WTC11 (cell line): ENCODE measurements at regions not wholly inside any gene's neighbourhood (a gene's known extent, or its start where the extent isn't known, plus 50 kb on each side); places are given as distances from the start of the nearest gene placed in this dataset.

Source experiments
- ATAC-seq: fragments of 200-7000 bp; cut with Tn5 transposase; 2 replicates; pipeline ENCODE4 v1.10.0; 2021; ENCODE audit warnings: mild to moderate bottlenecking, moderate library complexity
- CTCF ChIA-PET: fragments of 300-600 bp; sonication (Branson Sonifier 250); formaldehyde crosslinking; loops from one replicate; lab custom pipeline; 2021; ENCODE audit warnings: antibody characterized with exemption; lab: Charles Lee
- POLR2A ChIA-PET: fragments of 350-600 bp; sonication (Branson Sonifier 250); formaldehyde crosslinking; loops from one replicate; lab custom pipeline; 2021; ENCODE audit warnings: antibody characterized with exemption; lab: Charles Lee
- DNase-seq: peaks from one replicate; pipeline ENCODE4 v3.0.0; 2021; ENCODE audit warnings: low spot score
- H3K27ac Mint-ChIP-seq: 2 replicates; pipeline ENCODE4 v1.8.0; 2021; ENCODE audit warnings: mixed read lengths
- H3K27me3 Mint-ChIP-seq: 2 replicates; pipeline ENCODE4 v1.8.0; 2021; ENCODE audit warnings: low read depth, mild to moderate bottlenecking, moderate library complexity, mixed read lengths
- H3K36me3 Mint-ChIP-seq: 2 replicates; pipeline ENCODE4 v1.8.0; 2021; ENCODE audit warnings: mixed read lengths
- H3K4me1 Mint-ChIP-seq: 2 replicates; pipeline ENCODE4 v1.8.0; 2022; ENCODE audit warnings: mixed read lengths
- H3K4me3 Mint-ChIP-seq: 2 replicates; pipeline ENCODE4 v1.8.0; 2021; ENCODE audit warnings: mild to moderate bottlenecking, moderate library complexity, mixed read lengths
- H3K9me3 Mint-ChIP-seq: 2 replicates; pipeline ENCODE4 v1.8.0; 2021; ENCODE audit warnings: mixed read lengths
- ELF4 ChIP-seq: sonication (generic); formaldehyde crosslinking; IDR thresholded peaks from 2 replicates; pipeline ENCODE4 v1.8.1; 2022; ENCODE audit warnings: low read depth, mild to moderate bottlenecking, moderate library complexity, missing genetic modification reagents
- ESRRA ChIP-seq: sonication (generic); formaldehyde crosslinking; IDR thresholded peaks from 2 replicates; pipeline ENCODE4 v1.8.1; 2022; ENCODE audit warnings: mild to moderate bottlenecking, missing genetic modification reagents, borderline replicate concordance
- FOXK1 ChIP-seq: sonication (generic); formaldehyde crosslinking; IDR thresholded peaks from 2 replicates; pipeline ENCODE4 v1.8.0; 2022; ENCODE audit warnings: mild to moderate bottlenecking, moderate library complexity, missing genetic modification reagents
- GTF2I ChIP-seq: fragments of 250-450 bp; sonication (Bioruptor Pico); conservative IDR thresholded peaks from 2 replicates; pipeline ENCODE4 v1.4.0; 2021; ENCODE audit warnings: mild to moderate bottlenecking
- MXD4 ChIP-seq: fragments of 250-450 bp; sonication (Bioruptor Pico); IDR thresholded peaks from 2 replicates; pipeline ENCODE4 v1.8.0; 2021; ENCODE audit warnings: mild to moderate bottlenecking, moderate library complexity, borderline replicate concordance
- NR2C2 ChIP-seq: sonication (generic); formaldehyde crosslinking; IDR thresholded peaks from 2 replicates; pipeline ENCODE4 v1.8.0; 2022; ENCODE audit warnings: mild to moderate bottlenecking, missing genetic modification reagents
- OVOL2 ChIP-seq: fragments of 250-450 bp; sonication (Bioruptor Pico); IDR thresholded peaks from 2 replicates; pipeline ENCODE4 v1.9.0; 2021; ENCODE audit warnings: mild to moderate bottlenecking, borderline replicate concordance
- SOX15 ChIP-seq: fragments of 250-450 bp; sonication (Bioruptor Pico); IDR thresholded peaks from 2 replicates; pipeline ENCODE4 v1.9.0; 2021; ENCODE audit warnings: mild to moderate bottlenecking
- TEAD4 ChIP-seq: sonication (generic); formaldehyde crosslinking; IDR thresholded peaks from 2 replicates; pipeline ENCODE4 v1.8.0; 2022; ENCODE audit warnings: mild to moderate bottlenecking, missing genetic modification reagents
- ZNF138 ChIP-seq: sonication (generic); formaldehyde crosslinking; conservative IDR thresholded peaks from 2 replicates; pipeline ENCODE4 v1.8.1; 2022; ENCODE audit warnings: mild to moderate bottlenecking, moderate library complexity, missing genetic modification reagents
- ZNF232 ChIP-seq: sonication (generic); formaldehyde crosslinking; IDR thresholded peaks from 2 replicates; pipeline ENCODE4 v1.8.0; 2022; ENCODE audit warnings: mild to moderate bottlenecking, missing genetic modification reagents
- ZNF396 ChIP-seq: fragments of 250-450 bp; sonication (Bioruptor Pico); IDR thresholded peaks from 2 replicates; pipeline ENCODE4 v1.8.0; 2021; ENCODE audit warnings: mild to moderate bottlenecking, moderate library complexity, borderline replicate concordance
- ZNF423 ChIP-seq: fragments of 250-450 bp; sonication (Bioruptor Pico); IDR thresholded peaks from 2 replicates; pipeline ENCODE4 v2.1.2; 2022; ENCODE audit warnings: mild to moderate bottlenecking, moderate library complexity
- TF ChIP-seq, protein P1 (sequence below): sonication (generic); formaldehyde crosslinking; conservative IDR thresholded peaks from 2 replicates; pipeline ENCODE4 v1.8.1; 2023; ENCODE audit warnings: mild to moderate bottlenecking, low read depth, missing genetic modification reagents, moderate library complexity
- TF ChIP-seq, protein P2 (sequence below): sonication (generic); formaldehyde crosslinking; IDR thresholded peaks from 2 replicates; pipeline ENCODE4 v1.8.1; 2023; ENCODE audit warnings: mild to moderate bottlenecking, missing genetic modification reagents, moderate library complexity
- TF ChIP-seq, protein P3 (sequence below): sonication (generic); formaldehyde crosslinking; IDR thresholded peaks from 2 replicates; pipeline ENCODE4 v1.8.1; 2023; ENCODE audit warnings: mild to moderate bottlenecking, missing genetic modification reagents, moderate library complexity
- TF ChIP-seq, protein P4 (sequence below): fragments of 250-450 bp; sonication (Bioruptor Pico); IDR thresholded peaks from 2 replicates; pipeline ENCODE4 v1.9.0; 2021; ENCODE audit warnings: mild to moderate bottlenecking, borderline replicate concordance
- TF ChIP-seq, protein P5 (sequence below): sonication (generic); formaldehyde crosslinking; IDR thresholded peaks from 2 replicates; pipeline ENCODE4 v1.8.0; 2023; ENCODE audit warnings: missing genetic modification reagents, mild to moderate bottlenecking, borderline replicate concordance
- TF ChIP-seq, protein P6 (sequence below): sonication (generic); formaldehyde crosslinking; IDR thresholded peaks from 2 replicates; pipeline ENCODE4 v1.8.1; 2022; ENCODE audit warnings: low read depth, missing genetic modification reagents, borderline replicate concordance

DNA sequence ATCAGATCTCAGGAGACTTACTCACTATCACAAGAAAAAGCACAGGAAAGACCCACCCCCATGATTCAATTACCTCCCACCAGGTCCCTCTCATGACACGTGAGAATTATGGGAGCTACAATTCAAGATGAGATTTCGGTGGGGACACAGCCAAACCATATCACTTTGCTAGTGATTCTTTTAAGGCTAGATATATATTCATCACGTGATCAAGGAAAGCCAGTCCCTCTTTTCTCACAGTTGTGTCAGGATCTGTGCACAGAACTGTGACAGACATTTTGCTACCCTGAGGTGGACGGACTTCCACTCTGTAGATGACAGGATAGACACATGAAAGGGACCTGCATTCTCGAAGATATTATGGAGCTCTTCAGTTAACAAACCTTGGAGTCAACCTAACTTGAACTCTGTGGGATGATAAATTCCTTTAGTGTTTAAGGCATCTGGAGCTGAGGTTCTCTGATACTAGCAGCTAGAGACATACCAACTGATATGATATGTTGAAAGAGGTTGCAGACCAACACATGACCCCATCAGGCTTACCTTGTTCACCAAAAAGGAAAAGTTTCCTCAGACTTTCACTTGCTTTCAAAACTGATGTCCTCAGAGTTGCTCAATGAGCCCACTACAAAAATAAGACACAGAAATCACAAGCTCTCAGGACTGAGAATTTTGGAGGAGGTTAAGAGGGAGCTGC, 66.3 kb upstream of the SCG2 start:
- ChIA-PET POLR2A (no interaction called here), CTCF (no interaction called here)
- no peaks in the 10 kb centered on the region for H3K36me3 Mint-ChIP-seq
- no peak overlapping the region for H3K4me3 Mint-ChIP-seq
- H3K27me3 Mint-ChIP-seq = peaks cover 4% of the 10 kb centered on the region; the same call in 1 of the 2 replicates
- 0 out of 2 replicates have a peak, but pooled peaks cover 3% of the 10 kb centered on the region for H3K9me3 Mint-ChIP-seq
- peaks cover 9% of the 10 kb centered on the region for H3K4me1 Mint-ChIP-seq
- no peak for TF ChIP-seq ZNF396 (CRISPR knock-in tag)
- no peak for TF ChIP-seq MXD4 (CRISPR knock-in tag)
- no peak for TF ChIP-seq TEAD4 (CRISPR knock-in tag)
- no peak for TF ChIP-seq GTF2I (CRISPR knock-in tag)
- TF ChIP-seq, protein P1, sequence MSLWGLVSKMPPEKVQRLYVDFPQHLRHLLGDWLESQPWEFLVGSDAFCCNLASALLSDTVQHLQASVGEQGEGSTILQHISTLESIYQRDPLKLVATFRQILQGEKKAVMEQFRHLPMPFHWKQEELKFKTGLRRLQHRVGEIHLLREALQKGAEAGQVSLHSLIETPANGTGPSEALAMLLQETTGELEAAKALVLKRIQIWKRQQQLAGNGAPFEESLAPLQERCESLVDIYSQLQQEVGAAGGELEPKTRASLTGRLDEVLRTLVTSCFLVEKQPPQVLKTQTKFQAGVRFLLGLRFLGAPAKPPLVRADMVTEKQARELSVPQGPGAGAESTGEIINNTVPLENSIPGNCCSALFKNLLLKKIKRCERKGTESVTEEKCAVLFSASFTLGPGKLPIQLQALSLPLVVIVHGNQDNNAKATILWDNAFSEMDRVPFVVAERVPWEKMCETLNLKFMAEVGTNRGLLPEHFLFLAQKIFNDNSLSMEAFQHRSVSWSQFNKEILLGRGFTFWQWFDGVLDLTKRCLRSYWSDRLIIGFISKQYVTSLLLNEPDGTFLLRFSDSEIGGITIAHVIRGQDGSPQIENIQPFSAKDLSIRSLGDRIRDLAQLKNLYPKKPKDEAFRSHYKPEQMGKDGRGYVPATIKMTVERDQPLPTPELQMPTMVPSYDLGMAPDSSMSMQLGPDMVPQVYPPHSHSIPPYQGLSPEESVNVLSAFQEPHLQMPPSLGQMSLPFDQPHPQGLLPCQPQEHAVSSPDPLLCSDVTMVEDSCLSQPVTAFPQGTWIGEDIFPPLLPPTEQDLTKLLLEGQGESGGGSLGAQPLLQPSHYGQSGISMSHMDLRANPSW = no peak
- no peak for TF ChIP-seq NR2C2 (CRISPR knock-in tag)
- TF ChIP-seq OVOL2 = no peak
- no peak for TF ChIP-seq ZNF423 (CRISPR knock-in tag)
- TF ChIP-seq, protein P2, sequence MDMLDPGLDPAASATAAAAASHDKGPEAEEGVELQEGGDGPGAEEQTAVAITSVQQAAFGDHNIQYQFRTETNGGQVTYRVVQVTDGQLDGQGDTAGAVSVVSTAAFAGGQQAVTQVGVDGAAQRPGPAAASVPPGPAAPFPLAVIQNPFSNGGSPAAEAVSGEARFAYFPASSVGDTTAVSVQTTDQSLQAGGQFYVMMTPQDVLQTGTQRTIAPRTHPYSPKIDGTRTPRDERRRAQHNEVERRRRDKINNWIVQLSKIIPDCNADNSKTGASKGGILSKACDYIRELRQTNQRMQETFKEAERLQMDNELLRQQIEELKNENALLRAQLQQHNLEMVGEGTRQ (CRISPR knock-in tag) = no peak
- TF ChIP-seq, protein P3, sequence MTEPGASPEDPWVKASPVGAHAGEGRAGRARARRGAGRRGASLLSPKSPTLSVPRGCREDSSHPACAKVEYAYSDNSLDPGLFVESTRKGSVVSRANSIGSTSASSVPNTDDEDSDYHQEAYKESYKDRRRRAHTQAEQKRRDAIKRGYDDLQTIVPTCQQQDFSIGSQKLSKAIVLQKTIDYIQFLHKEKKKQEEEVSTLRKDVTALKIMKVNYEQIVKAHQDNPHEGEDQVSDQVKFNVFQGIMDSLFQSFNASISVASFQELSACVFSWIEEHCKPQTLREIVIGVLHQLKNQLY (CRISPR knock-in tag) = no peak
- TF ChIP-seq, protein P4, sequence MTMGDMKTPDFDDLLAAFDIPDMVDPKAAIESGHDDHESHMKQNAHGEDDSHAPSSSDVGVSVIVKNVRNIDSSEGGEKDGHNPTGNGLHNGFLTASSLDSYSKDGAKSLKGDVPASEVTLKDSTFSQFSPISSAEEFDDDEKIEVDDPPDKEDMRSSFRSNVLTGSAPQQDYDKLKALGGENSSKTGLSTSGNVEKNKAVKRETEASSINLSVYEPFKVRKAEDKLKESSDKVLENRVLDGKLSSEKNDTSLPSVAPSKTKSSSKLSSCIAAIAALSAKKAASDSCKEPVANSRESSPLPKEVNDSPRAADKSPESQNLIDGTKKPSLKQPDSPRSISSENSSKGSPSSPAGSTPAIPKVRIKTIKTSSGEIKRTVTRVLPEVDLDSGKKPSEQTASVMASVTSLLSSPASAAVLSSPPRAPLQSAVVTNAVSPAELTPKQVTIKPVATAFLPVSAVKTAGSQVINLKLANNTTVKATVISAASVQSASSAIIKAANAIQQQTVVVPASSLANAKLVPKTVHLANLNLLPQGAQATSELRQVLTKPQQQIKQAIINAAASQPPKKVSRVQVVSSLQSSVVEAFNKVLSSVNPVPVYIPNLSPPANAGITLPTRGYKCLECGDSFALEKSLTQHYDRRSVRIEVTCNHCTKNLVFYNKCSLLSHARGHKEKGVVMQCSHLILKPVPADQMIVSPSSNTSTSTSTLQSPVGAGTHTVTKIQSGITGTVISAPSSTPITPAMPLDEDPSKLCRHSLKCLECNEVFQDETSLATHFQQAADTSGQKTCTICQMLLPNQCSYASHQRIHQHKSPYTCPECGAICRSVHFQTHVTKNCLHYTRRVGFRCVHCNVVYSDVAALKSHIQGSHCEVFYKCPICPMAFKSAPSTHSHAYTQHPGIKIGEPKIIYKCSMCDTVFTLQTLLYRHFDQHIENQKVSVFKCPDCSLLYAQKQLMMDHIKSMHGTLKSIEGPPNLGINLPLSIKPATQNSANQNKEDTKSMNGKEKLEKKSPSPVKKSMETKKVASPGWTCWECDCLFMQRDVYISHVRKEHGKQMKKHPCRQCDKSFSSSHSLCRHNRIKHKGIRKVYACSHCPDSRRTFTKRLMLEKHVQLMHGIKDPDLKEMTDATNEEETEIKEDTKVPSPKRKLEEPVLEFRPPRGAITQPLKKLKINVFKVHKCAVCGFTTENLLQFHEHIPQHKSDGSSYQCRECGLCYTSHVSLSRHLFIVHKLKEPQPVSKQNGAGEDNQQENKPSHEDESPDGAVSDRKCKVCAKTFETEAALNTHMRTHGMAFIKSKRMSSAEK (CRISPR knock-in tag) = no peak
- TF ChIP-seq, all 79 proteins: peak for 0
- ATAC-seq (no peak), DNase-seq (no peak)
- no peak overlapping the region for H3K27ac Mint-ChIP-seq

DNA sequence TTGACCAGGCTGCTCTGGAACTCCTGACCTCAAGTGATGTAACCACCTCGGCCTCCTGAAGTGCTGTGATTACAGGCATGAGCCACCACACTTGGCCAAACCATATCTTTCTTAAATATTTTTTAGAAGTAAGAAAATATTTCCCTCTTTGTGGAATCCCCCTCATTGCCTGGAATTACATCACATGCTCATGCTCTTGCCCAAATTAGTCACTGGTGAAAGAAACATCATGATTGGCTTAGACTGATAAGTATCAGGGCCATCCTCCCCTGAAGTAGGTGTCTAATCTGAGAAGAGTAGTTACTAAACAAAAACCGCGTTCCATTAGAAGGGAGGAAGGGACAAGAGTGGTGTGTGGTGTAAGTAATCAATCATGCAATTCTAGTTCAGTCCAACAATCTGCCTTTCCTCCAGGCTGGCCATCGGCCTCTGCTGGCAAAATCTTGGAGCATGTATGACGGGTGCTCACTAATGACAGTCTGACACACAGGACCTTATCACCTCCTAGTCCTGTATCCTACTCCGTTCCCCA, 52.3 kb upstream of the SCG2 start:
- POLR2A ChIA-PET = no interaction called here
- CTCF ChIA-PET = no interaction called here
- Mint-ChIP-seq H3K4me1 (peaks cover 3% of the 10 kb centered on the region; the same call in 1 of the 2 replicates), H3K4me3 (no peak overlapping the region), H3K27me3 (no peaks in the 10 kb centered on the region), H3K36me3 (peaks cover 7% of the 10 kb centered on the region), H3K27ac (no peak overlapping the region), H3K9me3 (peaks cover 16% of the 10 kb centered on the region)
- no peak for ATAC-seq
- DNase-seq = no peak
- TF ChIP-seq ZNF396 (CRISPR knock-in tag) = no peak
- TF ChIP-seq FOXK1 (CRISPR knock-in tag) = no peak
- TF ChIP-seq SOX15 (CRISPR knock-in tag) = no peak
- TF ChIP-seq ELF4 (CRISPR knock-in tag) = no peak
- TF ChIP-seq, protein P5, sequence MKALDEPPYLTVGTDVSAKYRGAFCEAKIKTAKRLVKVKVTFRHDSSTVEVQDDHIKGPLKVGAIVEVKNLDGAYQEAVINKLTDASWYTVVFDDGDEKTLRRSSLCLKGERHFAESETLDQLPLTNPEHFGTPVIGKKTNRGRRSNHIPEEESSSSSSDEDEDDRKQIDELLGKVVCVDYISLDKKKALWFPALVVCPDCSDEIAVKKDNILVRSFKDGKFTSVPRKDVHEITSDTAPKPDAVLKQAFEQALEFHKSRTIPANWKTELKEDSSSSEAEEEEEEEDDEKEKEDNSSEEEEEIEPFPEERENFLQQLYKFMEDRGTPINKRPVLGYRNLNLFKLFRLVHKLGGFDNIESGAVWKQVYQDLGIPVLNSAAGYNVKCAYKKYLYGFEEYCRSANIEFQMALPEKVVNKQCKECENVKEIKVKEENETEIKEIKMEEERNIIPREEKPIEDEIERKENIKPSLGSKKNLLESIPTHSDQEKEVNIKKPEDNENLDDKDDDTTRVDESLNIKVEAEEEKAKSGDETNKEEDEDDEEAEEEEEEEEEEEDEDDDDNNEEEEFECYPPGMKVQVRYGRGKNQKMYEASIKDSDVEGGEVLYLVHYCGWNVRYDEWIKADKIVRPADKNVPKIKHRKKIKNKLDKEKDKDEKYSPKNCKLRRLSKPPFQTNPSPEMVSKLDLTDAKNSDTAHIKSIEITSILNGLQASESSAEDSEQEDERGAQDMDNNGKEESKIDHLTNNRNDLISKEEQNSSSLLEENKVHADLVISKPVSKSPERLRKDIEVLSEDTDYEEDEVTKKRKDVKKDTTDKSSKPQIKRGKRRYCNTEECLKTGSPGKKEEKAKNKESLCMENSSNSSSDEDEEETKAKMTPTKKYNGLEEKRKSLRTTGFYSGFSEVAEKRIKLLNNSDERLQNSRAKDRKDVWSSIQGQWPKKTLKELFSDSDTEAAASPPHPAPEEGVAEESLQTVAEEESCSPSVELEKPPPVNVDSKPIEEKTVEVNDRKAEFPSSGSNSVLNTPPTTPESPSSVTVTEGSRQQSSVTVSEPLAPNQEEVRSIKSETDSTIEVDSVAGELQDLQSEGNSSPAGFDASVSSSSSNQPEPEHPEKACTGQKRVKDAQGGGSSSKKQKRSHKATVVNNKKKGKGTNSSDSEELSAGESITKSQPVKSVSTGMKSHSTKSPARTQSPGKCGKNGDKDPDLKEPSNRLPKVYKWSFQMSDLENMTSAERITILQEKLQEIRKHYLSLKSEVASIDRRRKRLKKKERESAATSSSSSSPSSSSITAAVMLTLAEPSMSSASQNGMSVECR (CRISPR knock-in tag) = no peak
- TF ChIP-seq ZNF232 (CRISPR knock-in tag) = no peak
- TF ChIP-seq, protein P6, sequence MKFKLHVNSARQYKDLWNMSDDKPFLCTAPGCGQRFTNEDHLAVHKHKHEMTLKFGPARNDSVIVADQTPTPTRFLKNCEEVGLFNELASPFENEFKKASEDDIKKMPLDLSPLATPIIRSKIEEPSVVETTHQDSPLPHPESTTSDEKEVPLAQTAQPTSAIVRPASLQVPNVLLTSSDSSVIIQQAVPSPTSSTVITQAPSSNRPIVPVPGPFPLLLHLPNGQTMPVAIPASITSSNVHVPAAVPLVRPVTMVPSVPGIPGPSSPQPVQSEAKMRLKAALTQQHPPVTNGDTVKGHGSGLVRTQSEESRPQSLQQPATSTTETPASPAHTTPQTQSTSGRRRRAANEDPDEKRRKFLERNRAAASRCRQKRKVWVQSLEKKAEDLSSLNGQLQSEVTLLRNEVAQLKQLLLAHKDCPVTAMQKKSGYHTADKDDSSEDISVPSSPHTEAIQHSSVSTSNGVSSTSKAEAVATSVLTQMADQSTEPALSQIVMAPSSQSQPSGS = no peak
- TF ChIP-seq ZNF138 (CRISPR knock-in tag) = no peak
- TF ChIP-seq ESRRA (CRISPR knock-in tag) = no peak
